ENCODE measurements at regions not wholly inside any gene's neighbourhood (a gene's known extent, or its start where the extent isn't known, plus 50 kb on each side); places are given as distances from the start of the nearest gene placed in this dataset.

DNA sequence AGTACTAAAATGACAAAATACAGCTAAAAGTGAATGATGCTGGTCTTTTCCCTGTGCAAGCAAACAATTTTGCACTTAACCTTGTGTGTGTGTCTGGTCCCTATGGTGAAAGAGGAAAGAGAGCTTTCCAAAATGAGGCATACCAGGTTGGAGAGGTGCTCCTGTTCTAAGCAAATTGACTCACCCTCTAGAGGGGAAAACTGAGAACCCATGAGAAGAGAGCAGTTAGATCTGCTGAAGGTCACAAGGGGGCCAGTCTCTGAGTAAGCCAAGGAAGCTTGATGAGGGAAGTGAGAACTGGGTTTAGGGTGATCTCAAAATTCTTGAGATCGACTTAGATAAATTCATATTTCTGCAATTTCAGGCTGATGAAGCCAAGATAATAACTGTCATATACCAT lies 157.5 kb upstream of the TBX18 start:
- no peaks in the 10 kb centered on the region for H3K9me3 ChIP-seq
- H3K36me3 ChIP-seq: no peaks in the 10 kb centered on the region
- TF ChIP-seq, protein P1, sequence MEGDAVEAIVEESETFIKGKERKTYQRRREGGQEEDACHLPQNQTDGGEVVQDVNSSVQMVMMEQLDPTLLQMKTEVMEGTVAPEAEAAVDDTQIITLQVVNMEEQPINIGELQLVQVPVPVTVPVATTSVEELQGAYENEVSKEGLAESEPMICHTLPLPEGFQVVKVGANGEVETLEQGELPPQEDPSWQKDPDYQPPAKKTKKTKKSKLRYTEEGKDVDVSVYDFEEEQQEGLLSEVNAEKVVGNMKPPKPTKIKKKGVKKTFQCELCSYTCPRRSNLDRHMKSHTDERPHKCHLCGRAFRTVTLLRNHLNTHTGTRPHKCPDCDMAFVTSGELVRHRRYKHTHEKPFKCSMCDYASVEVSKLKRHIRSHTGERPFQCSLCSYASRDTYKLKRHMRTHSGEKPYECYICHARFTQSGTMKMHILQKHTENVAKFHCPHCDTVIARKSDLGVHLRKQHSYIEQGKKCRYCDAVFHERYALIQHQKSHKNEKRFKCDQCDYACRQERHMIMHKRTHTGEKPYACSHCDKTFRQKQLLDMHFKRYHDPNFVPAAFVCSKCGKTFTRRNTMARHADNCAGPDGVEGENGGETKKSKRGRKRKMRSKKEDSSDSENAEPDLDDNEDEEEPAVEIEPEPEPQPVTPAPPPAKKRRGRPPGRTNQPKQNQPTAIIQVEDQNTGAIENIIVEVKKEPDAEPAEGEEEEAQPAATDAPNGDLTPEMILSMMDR (IDR thresholded peaks at IDR 0.05): no peak
- TF ChIP-seq EP300 (IDR thresholded peaks at IDR 0.05) (no peak), POLR2A (IDR thresholded peaks at IDR 0.05) (no peak)
- H3K4me1 ChIP-seq: no peaks in the 10 kb centered on the region
- H3K27ac ChIP-seq: no peak overlapping the region
- H3K4me3 ChIP-seq: no peak overlapping the region
- 92 to 96% methylated on average over 1 of the region's 1 CpG for WGBS, 2 donors
- no peaks in the 10 kb centered on the region for H3K27me3 ChIP-seq
- no peak for DNase-seq (ENCODE audit: low spot score in 2 of 2)

DNA sequence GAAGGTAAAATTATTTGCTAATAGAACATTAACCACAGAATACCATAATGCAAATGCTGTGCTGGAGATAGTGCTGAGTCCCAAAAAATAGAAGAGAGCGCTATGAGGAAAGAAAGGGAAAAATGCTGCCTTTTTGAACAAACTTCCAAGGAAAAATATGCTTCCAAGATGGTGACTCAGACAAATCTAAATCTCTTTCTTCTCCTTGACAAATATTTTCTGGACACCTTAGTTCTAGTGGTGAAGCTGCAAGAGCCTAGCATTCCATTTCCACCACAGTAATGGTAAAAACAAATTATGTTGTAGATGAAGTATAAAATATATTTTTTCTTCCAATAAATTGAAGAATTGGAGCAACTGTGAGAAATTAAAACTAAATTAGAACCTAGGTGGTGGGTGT lies 155.6 kb upstream of the TBX18 start:
- WGBS, 2 donors: 93 to 98% methylated on average over 1 of the region's 1 CpG

DNA sequence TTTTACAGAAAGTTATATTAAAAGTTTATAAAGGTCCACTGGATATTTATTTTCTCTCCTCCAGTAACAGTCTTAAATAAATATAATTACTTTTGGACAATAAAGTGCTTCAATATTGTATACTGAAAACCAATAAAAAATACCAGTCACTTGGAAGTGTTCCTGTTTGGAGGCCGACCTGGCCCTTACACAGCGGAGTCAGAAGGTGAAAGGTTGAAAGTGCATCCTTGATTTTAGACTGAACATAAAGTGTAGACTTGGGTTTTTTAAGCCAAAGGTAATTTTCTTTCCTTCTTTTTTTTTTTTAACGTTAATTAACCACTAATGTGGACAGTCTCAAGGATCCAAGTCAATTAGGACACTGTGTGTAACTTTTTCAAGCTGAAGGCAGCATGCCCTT lies 152.3 kb upstream of the TBX18 start:
- Histone ChIP-seq H3K9me3 (no peaks in the 10 kb centered on the region), H3K36me3 (no peaks in the 10 kb centered on the region), H3K27ac (no peak overlapping the region), H3K4me3 (no peak overlapping the region), H3K4me1 (no peaks in the 10 kb centered on the region), H3K27me3 (no peaks in the 10 kb centered on the region)
- TF ChIP-seq, protein P1 (IDR thresholded peaks at IDR 0.05): no peak
- TF ChIP-seq POLR2A (IDR thresholded peaks at IDR 0.05): no peak
- TF ChIP-seq EP300 (IDR thresholded peaks at IDR 0.05): no peak
- no peak for DNase-seq (ENCODE audit: low spot score in 2 of 2)
- WGBS, 2 donors: 54 to 66% methylated on average over 3 of the region's 3 CpGs

More for the DNA sequence above, 155.6 kb upstream of the TBX18 start:
- TF ChIP-seq, protein P1 (IDR thresholded peaks at IDR 0.05): no peak
- TF ChIP-seq EP300 (IDR thresholded peaks at IDR 0.05): no peak
- no peak for TF ChIP-seq POLR2A (IDR thresholded peaks at IDR 0.05)
- DNase-seq (ENCODE audit: low spot score in 2 of 2): no peak
- Histone ChIP-seq H3K27me3 (no peaks in the 10 kb centered on the region), H3K36me3 (no peaks in the 10 kb centered on the region), H3K4me3 (no peak overlapping the region), H3K4me1 (no peaks in the 10 kb centered on the region), H3K27ac (no peak overlapping the region), H3K9me3 (no peaks in the 10 kb centered on the region)

DNA sequence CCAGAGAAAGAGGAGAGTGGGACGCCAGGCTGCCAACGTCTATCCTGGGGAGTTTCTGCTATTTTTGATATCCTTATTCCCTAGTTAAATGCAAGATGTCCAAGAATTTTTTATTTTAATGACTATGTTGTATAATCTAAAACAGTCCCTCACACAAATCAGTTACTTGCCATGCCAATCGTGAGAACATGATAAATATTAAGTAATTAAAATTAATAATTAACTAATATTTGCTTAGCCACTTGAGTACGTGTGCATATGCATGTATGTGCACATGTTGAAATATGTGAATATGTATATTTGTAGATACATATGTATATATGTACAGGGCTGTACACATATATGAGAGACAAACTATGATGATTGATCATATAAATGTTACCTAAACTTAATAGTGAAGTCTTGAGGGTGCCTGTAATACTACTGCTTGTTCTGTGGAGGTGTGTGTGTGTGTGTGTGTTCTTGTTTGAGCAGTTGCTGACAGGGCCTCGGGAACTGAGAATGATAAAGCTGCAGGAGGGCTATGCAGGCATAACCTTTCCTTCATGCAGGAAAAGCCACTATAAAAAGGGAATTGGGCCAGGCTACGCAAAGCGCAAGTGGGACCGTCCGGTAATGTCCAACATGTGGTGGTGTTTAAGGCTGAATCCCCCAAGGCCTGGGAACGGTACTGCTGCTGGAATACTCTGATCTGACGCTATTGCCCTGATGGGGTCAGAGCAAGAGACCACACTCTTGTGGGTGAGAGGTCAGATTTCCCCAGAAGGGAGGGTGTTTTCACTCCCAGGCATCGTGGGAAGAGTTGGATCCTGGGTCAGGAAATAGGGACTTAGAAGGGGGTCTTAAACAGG lies 148.3 kb upstream of the TBX18 start:
- H3K36me3 ChIP-seq: no peaks in the 10 kb centered on the region
- H3K9me3 ChIP-seq: no peaks in the 10 kb centered on the region
- no peak for DNase-seq (ENCODE audit: low spot score in 2 of 2)
- no peak overlapping the region for H3K27ac ChIP-seq
- no peak overlapping the region for H3K4me3 ChIP-seq
- H3K4me1 ChIP-seq: no peaks in the 10 kb centered on the region
- H3K27me3 ChIP-seq: no peaks in the 10 kb centered on the region
- TF ChIP-seq EP300 (IDR thresholded peaks at IDR 0.05): no peak
- TF ChIP-seq, protein P1 (IDR thresholded peaks at IDR 0.05): no peak
- no peak for TF ChIP-seq POLR2A (IDR thresholded peaks at IDR 0.05)
- 54 to 60% methylated on average over 12 of the region's 12 CpGs for WGBS, 2 donors

DNA sequence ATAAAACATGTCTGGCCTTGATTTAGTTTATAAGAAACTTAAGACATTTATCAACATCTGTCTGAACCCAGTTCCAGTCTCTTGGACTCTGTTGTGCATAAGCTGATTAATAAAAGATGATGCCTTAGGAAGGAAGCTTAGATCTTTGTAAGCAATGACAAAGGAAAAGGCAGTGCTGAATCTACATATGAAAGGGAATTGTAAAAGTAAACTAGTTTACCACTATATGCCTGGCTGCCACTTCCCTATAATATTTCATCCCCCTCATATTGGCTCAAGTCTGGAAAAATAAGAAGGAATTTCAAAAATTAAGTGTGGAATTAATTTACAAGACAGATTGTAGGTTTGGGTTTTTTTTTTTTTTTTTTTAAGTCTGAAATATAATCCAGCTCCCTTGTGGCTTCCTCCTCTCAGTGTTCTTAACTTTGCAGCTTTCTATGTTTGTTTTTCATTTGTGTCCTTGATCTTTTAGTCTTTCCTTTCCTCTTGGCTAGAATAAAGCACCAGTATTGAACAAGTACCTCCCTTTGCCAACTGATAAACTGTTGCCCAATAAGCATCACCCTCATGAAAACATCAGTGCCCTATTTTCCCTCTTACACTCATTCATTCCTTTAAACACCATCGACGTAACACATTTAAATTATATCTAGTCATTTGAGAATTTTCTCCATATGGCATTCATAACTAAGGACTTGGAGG lies 146.7 kb upstream of the TBX18 start:
- no peak overlapping the region for H3K27ac ChIP-seq
- DNase-seq (ENCODE audit: low spot score in 2 of 2): no peak
- no peaks in the 10 kb centered on the region for H3K9me3 ChIP-seq
- no peaks in the 10 kb centered on the region for H3K36me3 ChIP-seq
- TF ChIP-seq EP300 (IDR thresholded peaks at IDR 0.05) (no peak), POLR2A (IDR thresholded peaks at IDR 0.05) (no peak)
- TF ChIP-seq, protein P1 (IDR thresholded peaks at IDR 0.05): no peak
- H3K4me3 ChIP-seq: no peak overlapping the region
- no peaks in the 10 kb centered on the region for H3K27me3 ChIP-seq
- 71 to 87% methylated on average over 2 of the region's 2 CpGs for WGBS, 2 donors
- H3K4me1 ChIP-seq: no peaks in the 10 kb centered on the region
